Adrenal gland (tissue), 5 donors: ENCODE measurements at regions not wholly inside any gene's neighbourhood (a gene's known extent, or its start where the extent isn't known, plus 50 kb on each side); places are given as distances from the start of the nearest gene placed in this dataset.

ENCODE experiments used
- CTCF ChIP-seq, 6 experiments: fragments of 450-650 bp in 4 of 6; fragments of 200-600 bp in 2 of 6; sonication (generic) in 1 of 6; IDR thresholded peaks; 1 replicate in 5 of 6; 2 replicates in 1 of 6; pipeline versions ENCODE4 v1.5.1 to v1.8.0; 2016 to 2021; ENCODE audit warnings: antibody characterized with exemption in 6 of 6, mild to moderate bottlenecking in 2 of 6, moderate library complexity in 1 of 6
- POLR2A ChIP-seq, 2 donors: fragments of 450-650 bp; IDR thresholded peaks; one replicate each; pipeline ENCODE4 v1.6.1; 2017; ENCODE audit warnings: antibody characterized with exemption in 2 of 2, mild to moderate bottlenecking in 2 of 2, moderate library complexity in 1 of 2
- donor health status: DM: no; HTN: no; CAD: no.

GRCh38 chr6:40298207-40298606 is 289.0 kb downstream of the LRFN2 start:
- TF ChIP-seq CTCF (IDR thresholded peaks at IDR 0.05), result no peak
- no peak for TF ChIP-seq POLR2A (IDR thresholded peaks at IDR 0.05)
